Jurkat, Clone E6-1 (cell line): ENCODE measurements at regions not wholly inside any gene's neighbourhood (a gene's known extent, or its start where the extent isn't known, plus 50 kb on each side); places are given as distances from the start of the nearest gene placed in this dataset.
A peak's percentile ranks its signal among the peaks of the same experiment; 100 is the strongest.

Experiments
- DNase-seq: peaks from one replicate; pipeline ENCODE4 v3.0.0-alpha.2; 2011; ENCODE audit warnings: low read depth, low spot score
- H3K4me3 ChIP-seq: 2 replicates; pipeline ENCODE4 v1.5.1; 2011; ENCODE audit warnings: mild to moderate bottlenecking, low read length, control low read depth, moderate library complexity

DNA sequence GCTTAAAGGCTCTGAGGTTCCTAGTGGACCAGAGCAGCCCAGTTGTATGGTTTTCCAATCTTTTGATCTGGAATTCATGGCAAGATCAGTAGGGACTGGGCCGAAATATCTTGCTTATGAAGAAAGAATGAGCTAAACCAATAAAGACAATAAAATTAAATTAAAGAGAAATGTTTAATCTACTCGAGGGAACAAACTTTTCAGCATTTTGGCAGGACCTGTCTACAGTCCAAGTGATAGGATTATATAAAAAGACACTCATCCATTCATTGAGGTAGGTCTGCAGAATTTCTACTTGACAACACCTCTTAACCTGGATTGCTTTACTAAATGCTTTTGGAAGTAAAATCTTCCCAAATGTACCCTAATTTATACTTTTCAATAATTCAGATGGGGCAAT, 113.6 kb downstream of the AXIN2 start:
- no peak overlapping the region for H3K4me3 ChIP-seq
- no peak for DNase-seq

DNA sequence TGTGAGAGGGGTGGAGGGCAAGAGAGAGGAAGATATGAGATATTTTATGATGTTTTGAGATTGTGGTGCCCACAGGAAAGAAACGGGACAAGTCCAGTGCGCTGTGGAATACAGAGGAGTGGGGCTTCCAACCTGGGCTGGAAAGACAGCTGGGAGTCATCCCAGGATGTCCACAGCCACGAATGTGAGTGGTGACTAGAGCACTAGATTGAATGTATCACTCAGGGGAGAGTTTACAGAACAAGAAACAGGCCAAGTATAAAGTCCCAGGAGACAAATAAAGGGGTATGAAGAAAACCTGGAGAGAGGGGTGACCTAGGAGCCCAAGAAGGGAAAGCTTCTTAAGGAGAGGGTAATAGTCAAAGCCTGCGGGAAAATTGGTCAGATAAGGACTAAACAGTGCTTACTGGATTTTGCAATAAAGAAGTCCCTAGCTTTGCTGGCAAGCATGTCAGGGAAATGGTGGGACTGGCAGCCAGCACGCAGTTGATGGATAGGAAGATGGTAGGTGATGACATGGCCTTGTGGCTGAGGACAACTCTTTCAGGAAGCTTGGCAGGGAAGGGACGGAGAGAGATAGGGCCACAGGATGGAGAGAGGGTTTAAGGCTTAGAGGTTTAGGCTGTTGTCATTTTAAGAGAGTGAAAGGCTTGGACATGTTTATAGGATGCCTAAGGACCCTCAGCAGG, 114.5 kb downstream of the AXIN2 start:
- DNase-seq = no peak

DNA sequence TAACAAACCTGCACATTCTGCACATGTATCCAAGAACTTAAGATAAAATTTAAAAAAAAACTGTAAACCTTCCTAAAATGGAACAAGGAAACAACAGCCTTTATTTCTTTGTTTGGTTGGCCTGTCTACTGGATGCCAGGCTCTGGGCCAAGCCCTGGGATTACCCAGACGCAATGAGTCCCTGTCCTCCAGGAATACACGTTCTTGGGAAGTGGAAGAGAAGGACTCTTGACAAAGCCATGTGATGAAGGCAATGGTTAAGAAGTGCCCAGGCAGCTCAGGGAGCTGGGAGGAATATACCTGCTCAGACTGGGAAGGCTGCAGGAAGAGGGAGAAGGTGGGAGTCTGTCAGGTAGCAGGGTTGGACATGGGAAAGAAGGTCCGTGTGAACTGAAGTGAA, 115.4 kb downstream of the AXIN2 start:
- H3K4me3 ChIP-seq = no peak overlapping the region
- no peak for DNase-seq

More for the DNA sequence above, 114.5 kb downstream of the AXIN2 start:
- no peak overlapping the region for H3K4me3 ChIP-seq

DNA sequence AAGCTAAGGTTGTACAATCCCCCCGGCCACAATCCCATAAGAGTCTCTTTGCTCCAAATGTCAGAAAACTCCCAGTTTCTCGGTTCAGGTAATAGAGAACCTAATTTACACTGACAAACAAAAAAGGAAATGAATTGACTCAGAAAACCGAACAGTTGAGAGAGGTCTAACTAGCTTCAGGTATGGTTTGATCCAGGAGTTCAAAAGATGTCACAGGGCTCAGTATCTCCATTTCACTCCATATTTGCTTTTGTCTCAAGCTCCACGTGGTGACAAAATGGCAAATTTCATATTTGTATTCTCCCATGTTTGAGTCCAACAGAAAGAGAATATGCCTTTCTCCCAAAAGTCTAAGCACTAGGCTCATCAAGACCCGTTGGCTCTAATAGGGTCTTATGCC, 117.4 kb downstream of the AXIN2 start:
- DNase-seq = no peak
- no peak overlapping the region for H3K4me3 ChIP-seq

DNA sequence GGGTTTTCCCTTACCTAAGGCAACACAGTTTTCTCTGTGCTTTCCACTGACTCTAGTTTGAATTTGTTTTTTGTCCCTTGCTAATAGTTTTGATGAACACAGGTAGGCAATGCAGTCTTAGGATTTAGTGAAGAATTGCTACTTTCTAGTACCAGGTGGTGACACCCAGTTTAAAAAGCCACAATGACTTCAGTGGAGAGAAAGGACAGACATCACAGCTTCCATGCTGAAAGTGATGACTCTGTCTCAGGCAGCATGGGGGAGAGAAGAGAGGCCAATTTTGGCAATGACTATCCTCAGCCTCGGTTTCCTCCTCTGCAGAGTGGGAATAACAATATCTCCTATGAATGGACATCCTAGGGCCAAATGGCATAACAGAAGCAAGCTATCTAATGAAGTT, 118.8 kb downstream of the AXIN2 start:
- no peak for DNase-seq
- no peak overlapping the region for H3K4me3 ChIP-seq

DNA sequence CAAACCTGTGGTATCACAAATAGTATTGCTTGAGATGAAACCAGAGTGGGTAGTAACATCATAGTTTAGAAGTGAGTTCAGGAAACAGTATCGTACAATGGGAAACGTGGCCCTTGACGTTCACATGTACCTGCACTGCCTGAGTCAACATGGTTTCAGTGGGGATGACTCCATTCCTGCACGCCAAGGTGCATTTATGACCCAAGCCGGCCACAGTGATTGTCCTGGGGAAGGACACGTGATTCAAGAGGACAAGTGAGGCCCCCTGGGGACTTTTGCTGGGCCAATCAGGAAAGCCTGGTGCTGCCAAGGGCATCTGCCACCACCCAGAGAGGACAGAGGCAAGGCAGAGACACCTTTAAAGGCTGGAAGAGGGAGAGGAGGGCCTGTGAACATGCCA, 119.2 kb downstream of the AXIN2 start:
- H3K4me3 ChIP-seq = no peak overlapping the region
- no peak for DNase-seq

DNA sequence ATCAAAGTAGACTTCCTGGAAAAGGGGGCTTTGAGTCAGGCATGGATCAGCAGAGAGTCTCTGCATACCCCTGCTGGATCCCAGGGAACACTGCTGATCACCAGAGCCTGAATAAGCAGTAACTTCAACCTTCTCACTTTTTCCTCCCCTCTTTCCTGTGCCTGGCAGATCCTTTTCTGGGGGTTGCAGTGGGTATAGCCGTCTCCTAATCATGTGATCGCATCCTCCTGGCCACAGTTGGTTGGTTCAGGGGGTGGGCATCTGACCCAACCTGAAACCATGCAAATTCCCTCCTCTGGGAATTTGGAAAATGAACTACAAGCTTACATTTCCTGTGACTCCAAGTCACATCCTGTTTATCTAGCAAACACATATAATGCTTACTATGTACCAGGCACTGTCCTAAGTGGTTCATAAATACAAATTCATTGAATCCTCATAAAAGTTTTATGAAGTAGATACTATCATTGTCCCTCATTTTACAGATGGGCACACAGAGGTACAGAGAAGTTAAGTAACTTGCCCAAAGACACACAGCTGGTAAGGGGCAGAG, 120.3 kb downstream of the AXIN2 start:
- no peak overlapping the region for H3K4me3 ChIP-seq
- DNase-seq = no peak

DNA sequence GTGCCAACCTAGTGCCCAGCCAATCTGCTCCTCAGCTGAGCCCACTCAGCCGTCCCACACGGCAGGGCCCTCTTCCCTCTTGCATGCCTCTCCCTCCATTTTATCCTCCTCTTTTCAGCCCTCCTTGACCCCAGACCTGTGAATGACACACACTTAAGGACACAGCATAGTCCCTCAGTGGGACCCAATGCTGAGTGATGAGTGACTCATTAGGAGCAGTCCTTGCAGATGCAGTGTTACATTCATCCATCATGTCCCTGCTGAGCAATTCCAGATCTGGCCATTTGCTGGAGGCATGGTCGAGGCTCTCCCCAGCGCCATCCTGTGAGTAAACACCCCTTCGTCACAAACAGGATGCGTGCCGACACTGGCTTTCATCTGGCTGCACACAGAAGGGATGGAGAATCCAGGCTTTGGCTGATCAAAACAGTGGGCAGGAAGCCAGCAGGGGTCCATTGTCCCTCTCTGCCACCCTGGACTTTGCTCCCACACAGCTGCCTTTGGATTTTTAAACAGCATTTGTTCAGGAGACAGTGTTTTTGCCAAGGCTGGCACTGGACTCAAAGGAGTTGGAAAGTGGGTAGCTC, 122.6 kb downstream of the AXIN2 start:
- no peak overlapping the region for H3K4me3 ChIP-seq
- DNase-seq = no peak

DNA sequence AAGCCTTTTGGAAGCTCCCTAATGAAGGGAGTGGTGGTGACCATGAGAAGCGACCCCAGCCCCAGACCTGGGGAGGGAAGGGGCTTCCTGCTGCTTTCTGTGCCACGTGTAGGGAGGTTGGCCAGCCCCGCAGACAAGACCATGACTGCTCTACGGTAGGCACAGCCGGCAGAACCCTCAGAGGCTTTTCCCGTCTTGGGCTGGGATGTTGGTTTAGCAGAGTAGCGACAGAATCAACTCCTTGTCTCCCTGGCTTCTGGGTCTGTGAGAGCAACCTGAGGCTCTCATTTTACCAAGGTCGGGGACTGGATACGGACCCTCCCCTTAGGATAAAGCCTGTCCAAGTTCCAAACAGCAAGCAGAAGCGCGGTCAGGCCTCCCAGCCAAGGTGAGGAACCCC, 123.3 kb downstream of the AXIN2 start:
- no peak for DNase-seq

DNA sequence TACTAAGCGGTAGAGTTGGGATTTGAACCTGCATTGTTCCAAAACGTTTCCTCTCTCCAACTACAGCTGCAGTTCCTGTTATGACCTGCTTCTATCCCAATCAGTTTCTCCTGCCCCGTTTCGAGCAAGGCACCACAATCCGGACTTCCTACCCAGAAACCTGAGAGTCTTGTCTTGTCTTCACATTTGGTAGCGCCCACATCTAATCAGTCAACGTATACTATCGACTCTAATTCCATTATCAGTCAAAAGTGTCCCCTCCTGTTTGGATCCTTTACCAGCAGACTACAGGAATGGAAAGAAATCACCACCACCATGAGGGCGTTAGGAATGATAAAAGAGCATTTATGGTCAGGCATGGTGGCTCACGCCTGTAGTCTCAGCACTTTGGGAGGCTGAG, 124.6 kb downstream of the AXIN2 start:
- DNase-seq = no peak
- H3K4me3 ChIP-seq = no peak overlapping the region

More for the DNA sequence above, 123.3 kb downstream of the AXIN2 start:
- H3K4me3 ChIP-seq = no peak overlapping the region

DNA sequence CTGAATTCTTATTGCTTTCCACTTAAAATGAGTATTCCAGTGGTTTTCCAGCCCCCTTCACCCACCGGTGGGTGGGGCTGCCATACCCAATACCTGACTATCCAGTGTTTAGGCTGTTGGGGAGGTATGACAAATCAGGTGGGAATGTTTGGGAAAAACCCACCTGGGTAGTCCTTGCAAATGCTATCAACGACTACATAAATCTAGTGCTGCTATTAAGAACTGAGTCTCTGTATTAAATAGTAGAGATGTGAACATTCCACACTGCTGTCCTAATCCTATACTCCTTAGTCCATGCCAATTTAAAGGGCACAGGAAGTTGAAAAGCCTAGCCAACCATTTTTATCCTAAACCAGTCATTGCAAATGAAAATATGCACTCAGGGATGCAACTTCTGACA, 126.6 kb downstream of the AXIN2 start:
- H3K4me3 ChIP-seq = no peak overlapping the region
- no peak for DNase-seq

DNA sequence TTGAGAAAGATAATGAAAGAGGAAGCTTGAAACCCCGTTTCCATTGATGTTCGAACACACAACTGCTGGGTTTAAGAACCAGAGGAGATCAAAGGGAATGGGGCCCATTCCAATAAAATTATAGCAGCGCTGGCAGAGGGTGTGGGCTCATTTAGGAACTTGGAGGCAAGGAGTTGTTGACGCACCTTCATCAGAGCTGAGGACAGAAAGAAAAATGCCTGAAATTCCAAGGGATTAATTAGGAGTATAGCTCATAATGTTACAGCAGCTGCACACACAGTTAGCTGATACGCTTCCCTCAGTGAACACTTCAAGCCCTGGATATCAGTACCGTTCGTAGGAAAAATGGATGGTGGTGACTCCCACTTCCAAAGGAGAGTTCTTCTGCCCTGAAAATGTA, 127.2 kb downstream of the AXIN2 start:
- DNase-seq = peak; percentile 22
- no peak overlapping the region for H3K4me3 ChIP-seq

DNA sequence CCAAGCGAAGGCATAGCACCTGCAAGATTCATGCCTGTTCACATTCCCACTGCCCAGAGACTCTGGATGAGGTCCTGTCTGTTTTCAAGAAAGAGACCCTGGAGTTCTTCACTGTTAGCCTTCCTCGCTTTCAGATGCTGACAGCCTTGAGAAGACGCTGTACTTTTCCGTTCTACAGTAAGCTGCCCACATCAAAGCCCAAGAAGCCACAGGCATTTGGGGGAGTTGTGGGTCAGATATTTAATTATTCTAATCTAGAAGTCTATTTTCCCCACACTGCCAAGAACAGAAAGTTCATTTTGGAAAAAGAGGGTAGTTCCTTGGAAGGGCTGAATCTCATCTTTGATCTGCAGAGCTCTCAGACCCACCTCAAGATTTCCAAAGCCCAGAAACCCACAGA, 127.9 kb downstream of the AXIN2 start:
- DNase-seq = peak; percentile 26
- no peak overlapping the region for H3K4me3 ChIP-seq

DNA sequence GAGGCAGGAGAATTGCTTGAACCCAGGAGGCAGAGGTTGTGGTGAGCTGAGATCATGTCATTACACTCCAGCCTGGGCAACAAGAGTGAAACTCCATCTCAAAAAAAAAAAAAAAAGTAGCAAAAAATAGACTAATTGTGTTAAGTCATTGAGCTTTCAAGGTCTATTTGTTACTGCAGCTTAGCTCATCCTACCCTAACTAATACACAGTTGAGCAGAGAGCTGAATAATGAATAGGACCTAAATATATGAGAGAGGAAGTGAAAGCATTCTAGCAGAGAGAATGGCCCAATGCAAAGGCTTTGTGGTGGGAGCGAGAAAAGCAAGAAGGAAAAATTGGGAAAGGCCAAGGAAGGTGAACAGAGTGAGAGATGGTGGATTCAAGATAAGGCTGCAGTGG, 128.3 kb downstream of the AXIN2 start:
- DNase-seq = no peak
- no peak overlapping the region for H3K4me3 ChIP-seq

DNA sequence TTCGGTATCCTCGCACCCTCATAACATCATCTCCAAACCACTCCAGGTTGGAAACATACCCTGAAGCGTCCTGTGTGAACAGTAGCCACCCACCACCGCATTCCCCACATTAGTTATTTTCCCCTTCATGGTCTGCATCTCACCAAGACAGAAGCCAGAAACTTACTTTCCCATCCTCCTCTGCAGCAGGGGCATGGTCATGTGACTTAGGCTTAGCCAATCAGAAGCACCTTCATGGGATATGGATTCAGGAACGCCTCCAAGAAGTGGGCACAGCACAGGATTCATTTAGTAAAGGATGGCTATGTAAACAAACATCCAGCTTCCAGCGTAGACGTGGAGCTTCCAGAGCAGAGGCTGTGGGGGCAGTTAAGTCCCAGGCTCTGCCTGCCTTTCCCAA, 130.3 kb downstream of the AXIN2 start:
- H3K4me3 ChIP-seq = no peak overlapping the region
- DNase-seq = no peak

DNA sequence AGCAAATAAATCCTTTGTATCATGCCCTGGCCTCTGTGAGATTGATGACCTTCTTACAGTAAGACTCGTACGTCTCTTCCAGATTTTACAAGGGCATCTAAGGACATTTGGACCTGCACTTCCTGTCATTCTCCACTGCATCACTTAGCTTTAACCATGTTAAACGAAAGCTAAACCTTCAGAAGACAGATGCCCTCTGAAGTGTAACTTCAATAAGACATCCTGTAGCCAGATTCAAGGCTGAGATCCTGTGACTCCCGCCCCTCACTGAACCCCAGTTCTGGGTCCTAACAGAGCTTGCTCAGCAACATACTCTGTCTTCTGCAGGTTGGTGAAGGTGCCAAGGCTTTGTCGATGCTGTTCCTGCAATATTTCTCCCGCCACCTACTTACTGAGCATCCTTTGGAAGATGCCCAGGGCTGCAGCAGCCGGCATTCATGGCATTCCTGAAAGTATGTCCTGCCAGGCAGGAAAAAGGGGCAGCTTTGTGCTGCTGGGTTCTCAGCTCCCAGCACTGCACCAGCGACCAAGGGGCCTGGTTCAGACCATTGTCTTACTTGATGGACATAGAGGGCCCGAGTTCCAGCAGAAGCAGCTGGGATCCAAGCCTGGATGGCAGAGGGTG, 131.1 kb downstream of the AXIN2 start:
- no peak overlapping the region for H3K4me3 ChIP-seq
- peak; percentile 41 for DNase-seq

DNA sequence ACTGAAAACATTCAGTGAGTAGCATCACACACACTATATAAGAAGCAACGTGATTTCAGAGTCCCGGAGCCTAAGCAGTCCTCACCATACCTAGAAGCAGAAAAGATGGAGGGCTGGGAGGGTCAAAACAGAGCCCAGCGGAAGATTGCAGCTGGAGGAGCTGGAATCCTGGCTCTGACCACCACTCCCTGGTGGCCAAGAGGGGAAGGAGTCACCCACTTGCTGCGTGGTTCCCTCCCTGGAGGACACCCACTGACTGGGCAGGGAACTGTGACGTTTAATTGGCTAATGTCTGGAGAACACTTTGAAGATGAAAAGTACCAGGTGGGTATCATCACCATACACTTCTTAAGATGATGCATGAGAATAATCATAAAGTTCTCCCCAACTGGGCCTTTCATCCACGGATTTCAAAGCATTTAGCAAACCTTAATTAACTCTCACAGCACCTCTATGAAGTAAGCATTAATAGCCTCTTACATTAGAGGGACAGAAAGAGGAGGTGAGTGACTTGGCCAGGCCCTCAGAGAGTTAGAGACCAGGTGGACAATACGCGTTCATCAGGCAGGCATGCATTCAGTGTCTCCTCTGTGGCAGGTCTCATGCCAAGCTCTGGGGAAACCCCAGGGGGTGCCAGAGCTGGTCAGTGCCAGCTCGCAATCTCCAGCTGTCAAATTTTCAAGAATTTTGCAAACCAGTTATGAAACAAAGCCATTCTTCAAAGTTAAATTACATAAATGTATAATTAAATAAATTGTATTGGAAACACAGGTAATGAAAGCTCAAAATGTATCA, 137.9 kb downstream of the AXIN2 start:
- DNase-seq = no peak

DNA sequence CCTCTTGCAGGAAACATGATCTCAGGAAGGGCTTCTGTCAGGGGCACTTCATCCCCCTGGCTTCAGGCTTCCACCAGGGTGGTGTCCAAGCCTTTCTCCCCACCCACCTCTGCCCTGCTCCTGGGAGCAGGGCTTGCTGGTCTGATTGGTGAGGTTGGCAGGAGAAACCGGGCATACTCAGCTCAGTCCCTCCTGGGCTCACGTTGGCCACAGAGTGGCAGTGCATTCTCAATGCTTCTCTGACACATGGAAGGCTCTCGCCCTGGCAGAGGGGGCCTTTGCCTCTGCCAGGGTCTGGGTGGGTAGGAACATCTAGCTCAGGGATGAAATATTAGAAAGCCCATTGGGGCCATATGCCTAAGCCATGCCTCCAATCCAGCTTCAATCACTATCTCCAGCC, 142.8 kb downstream of the AXIN2 start:
- no peak for DNase-seq
- H3K4me3 ChIP-seq = no peak overlapping the region

More for the DNA sequence above, 137.9 kb downstream of the AXIN2 start:
- no peak overlapping the region for H3K4me3 ChIP-seq

DNA sequence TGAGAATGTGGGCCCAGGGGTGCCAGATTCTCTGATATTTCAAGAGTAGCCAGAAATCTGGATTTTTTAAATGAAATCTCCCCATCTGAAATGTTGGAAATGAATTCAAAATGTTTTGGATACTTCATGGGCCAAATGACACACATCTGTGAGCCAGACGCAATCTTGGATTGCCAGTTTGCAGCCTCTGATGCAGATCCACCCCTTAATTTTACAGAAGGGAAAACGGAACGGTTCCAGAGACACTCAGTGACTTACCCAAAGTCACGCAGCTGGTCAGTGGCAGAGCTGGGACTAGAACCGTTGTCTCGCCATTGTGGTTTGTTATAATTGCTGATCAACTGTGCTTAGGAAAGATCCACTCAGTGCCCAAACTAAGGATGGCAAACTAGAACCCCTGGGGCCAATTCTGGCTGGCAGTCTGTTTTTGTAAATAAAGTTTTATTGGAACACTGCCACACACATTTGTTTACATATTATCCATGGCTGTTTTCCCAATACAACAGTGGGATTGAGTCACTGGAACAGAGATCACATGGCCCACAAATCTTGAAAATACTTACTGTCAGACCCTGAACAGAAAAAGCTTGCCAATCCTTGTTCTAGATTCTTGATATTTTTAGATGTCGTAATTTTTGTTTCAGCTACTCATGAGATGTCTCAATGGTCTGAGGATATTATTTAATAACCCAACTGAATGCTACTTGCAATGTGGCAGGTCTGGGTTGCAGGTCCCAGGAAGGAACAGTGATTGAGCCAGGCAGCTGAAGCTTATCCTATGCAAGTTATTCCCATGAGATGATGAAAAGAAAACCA, 143.8 kb downstream of the AXIN2 start:
- DNase-seq = no peak
- H3K4me3 ChIP-seq = no peak overlapping the region
